Stimulated activated CD8-positive, alpha-beta memory T cell treated with anti-CD3 and anti-CD28 coated beads, Interleukin-12 subunit alpha, Interleukin-12 subunit beta, amount 100 ng/mL, for 24 hours (primary cell): ENCODE measurements at regions not wholly inside any gene's neighbourhood (a gene's known extent, or its start where the extent isn't known, plus 50 kb on each side); places are given as distances from the start of the nearest gene placed in this dataset.
A peak's percentile ranks its signal among the peaks of the same experiment; 100 is the strongest.
"Not testable (repeated sequence)": the region's sequence is repeated elsewhere in the genome, so short reads cannot be mapped to it uniquely, and the experiment has no call there.

Source experiments
- DNase-seq: peaks from one replicate; pipeline ENCODE4 v3.0.0-alpha.2; 2020; ENCODE audit errors: extremely low read depth

DNA sequence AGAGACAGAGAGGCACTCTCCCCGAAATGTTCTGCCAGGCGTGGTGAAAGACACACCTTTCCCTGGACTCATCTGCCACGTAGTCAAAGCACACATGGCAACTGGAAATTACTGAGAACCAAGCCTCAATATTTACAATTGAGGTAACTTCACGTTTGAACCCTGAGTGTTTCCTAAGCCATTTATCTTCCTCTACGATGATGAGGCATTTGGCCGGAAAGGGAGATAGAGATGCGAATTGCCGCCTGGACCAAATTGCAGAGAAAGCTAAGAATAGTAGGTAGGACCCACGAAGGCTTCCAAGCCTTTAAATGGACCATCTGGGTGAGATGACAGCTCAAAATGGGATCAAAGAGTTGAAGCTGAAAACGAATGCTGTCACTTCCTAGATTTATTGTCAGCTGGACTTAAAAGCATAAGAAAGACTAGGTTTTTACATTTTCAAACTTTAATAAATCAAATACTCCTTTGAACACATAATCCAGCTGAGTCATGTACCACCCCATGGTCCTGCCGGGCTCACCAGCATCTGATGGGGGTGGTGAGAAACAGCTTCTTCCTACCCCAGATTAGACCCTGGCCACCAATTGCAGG lies 135.6 kb upstream of the LYZL2 start:
- no peak for DNase-seq

GRCh38 chr10:30763918-30764317 lies 134.4 kb upstream of the LYZL2 start:
- DNase-seq: no peak

DNA sequence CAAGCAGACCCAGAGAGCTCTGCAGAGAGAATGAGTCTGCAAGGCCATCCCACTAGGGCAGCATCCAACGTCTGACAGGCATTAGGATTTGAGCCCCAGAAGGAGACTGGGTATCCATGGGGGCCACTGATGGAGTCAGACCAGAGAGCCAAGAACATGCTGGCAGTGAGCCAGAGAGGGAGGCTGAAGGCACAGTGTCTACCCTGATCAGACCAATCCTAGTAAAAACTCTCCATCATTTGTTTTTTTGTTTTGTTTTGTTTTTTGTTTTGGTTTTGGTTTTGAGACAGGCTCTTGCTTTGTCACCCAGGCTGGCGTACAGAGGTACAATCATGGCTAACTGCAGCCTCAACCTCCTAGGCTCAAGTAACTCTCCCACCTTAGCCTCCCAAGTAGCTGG lies 133.1 kb upstream of the LYZL2 start:
- DNase-seq: no peak

GRCh38 chr10:30759423-30759822 lies 129.9 kb upstream of the LYZL2 start:
- no peak for DNase-seq

GRCh38 chr10:30758338-30758737 lies 128.8 kb upstream of the LYZL2 start:
- no peak for DNase-seq

- no peak for DNase-seq
Observed at GRCh38 chr10:30756896-30757295, 127.3 kb upstream of the LYZL2 start.

DNA sequence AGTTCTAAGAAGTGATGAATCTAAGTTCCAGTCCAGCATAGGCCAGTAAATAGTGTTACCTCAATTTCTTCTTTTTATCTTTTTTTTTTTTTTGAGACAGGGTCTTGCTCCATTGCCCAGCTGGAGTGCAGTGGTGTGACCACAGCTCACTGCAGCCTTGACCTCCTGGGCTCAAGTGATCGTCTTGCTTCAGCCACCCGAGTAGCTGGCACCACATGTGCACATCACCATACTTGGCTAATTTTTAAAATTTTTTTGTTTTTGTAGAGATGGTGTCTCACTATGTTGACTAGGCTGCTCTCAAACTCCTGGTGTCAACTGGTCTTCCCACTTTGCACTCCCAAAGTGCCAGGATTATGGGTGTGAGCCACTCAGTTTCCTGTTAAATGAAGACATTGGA lies 126.6 kb upstream of the LYZL2 start:
- DNase-seq: no peak

- no peak for DNase-seq
Observed at GRCh38 chr10:30755441-30755953, 125.9 kb upstream of the LYZL2 start.

DNA sequence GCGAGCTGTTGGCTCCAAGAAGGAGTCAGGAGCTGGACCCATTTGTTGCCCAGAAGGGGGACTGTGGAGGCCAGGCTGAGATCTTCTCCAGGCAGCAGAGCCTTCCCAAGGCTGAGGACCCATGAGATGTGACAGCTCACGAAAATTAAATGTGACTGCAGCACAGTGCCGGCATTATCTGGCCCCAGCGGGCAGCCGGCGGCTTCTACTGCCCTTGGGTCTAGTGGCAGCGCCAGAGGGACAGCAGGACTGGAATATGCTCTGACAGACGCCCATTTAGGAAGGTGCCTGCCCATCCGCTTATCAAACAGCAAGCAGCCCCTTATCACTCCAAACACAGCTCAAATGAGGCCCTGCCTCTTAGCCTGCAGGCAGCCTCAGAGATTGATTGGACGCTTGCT lies 122.9 kb upstream of the LYZL2 start:
- DNase-seq: no peak

DNA sequence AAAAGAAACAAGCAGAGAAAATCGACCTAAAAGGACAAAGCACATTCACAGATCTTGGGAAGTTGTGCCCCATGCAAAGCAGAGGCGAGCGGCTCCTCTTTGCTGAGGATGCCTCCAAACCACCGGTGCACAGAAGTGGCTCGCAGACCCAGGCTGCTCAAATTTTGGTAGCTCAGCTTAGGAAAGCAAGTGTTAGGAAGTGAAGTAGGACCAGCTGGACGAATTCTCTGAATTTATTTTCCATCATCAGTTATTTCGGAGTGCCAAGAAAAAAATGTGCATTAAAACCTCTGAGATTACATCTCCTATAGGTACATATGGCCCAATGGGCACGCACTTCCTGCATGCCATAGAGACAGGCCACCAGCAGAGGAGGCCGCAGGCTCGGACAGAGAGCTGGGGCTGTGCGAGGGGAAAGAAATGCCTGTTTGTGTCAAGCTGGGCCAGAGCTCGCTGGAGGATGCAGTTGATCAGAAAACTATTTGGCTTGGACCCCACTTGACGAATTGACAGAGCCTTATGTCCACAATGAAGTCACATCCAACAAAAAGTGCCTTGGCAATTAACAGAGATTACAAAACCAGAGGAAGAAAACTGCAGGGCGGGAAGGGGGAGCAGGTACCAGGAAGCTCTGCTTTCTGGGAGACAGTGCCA lies 122.3 kb upstream of the LYZL2 start:
- peak; percentile 16 for DNase-seq

- DNase-seq: no peak
Observed at GRCh38 chr10:30750971-30751677, 121.6 kb upstream of the LYZL2 start.

DNA sequence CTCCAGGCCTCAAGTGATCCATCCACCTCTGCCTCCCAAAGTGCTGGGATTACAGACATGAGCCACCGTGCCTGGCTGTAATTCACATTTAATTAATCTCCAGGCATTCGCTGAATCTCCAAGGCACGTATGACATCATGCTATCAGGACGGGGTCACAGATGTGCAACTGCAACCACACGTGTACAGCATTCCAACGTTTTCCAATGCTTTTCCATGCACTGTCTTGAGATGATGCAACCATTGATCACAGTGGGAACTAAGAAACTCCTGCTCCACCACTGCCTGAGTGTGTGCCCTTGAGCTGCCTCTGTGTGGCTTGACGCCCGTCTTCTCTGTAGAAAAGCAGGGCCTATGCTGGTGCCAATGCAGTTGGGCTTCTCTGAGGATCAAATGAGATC lies 119.8 kb upstream of the LYZL2 start:
- no peak for DNase-seq

DNA sequence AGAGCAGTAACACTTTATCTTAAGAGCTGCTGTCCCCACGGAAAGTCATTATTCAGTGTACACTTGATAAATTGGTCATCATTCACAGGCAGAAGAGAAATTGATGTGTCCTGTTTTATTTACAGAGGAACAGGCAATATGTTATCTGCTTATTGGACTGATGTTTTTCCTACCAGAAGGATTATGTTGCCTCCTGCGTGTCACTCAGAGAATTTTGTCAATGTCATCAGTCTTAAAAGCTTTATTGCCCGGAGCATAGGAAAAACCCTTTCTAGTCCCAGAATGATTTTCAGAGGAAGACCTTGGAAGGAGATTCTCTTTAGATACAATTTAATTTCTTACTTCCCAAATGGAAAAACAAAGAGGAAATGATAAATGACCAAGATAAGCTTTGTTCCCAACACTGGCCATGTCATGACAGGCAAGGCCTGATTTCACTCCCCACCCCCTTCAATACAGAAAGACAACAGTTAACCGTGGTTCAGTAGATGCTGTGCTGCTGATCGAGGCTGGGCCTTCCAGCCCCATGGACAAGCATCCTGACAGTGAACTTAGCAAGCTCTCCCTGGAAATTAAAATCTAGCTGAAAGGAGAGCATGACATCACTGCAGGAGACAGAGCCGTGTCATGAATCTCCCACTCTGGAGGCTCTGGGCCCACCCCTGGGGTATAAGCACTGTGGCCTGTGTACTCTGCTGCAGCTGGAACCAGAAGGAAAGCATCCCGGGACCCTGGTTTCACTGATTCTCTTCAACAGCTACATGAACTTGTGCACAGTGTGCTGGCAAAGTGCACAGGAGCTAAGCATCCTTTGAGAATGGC lies 118.8 kb upstream of the LYZL2 start:
- no peak for DNase-seq

- no peak for DNase-seq
Observed at GRCh38 chr10:30747633-30748032, 118.1 kb upstream of the LYZL2 start.

- no peak for DNase-seq
Observed at GRCh38 chr10:30745953-30746352, 116.4 kb upstream of the LYZL2 start.

DNA sequence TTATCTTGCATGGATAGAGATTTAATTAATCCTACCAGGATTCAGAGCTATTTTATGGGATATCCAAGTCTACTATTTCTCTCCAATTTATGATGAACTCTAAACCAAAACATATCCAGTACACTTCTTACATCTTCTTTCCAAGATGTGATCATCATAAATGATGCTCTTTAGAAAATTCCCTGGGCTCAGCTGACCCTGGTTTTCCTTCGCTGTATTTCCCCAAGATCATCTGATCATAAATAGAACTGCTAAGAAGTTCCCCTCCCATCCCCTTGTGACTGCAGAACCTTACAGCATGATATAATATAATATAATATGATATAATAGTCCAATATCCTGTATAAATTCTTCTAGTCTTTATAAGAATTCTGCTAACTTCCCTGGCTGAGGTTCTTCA lies 114.6 kb upstream of the LYZL2 start:
- no peak for DNase-seq

GRCh38 chr10:30743586-30743985 lies 114.0 kb upstream of the LYZL2 start:
- DNase-seq: no peak

DNA sequence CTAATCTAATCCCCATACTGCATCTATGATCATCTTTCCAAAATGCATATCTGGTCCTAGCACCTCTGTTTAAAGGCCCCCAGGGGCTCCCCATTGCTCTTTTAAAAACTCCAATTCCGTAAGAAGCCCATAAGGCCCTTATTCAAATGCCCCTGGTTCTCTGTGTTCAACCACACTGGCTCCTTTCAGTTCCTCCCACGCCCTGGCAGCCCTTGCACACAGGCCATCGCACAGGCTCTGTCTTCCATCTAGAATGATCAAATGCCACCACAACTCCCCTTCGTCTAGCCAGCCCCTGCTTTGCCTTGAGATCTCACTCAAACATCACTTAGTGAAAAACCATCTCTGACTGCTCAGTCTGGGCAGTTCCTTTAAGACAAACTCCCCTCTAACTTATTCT lies 112.9 kb upstream of the LYZL2 start:
- no peak for DNase-seq

DNA sequence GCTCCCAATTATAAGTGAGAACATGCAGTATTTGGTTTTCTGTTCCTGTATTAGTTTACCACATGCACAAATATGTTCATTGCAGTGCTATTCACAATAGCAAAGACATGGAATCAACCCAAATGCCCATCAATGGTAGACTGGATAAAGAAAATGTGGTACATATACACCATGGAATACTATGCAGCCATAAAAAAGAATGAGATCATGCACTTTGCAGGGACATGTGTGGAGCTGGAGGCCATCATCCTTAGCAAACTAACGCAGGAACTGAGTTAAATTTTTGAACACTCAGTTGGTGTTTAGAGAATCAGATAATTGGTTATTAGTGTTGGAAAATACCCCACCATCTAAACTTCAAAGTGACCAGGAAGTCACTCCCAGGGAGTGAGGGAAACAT lies 111.2 kb upstream of the LYZL2 start:
- DNase-seq: not testable (repeated sequence)

GRCh38 chr10:30738416-30738815 lies 108.9 kb upstream of the LYZL2 start:
- DNase-seq: no peak

- DNase-seq: no peak
Observed at GRCh38 chr10:30737931-30738391, 108.4 kb upstream of the LYZL2 start.

GRCh38 chr10:30736685-30737232 lies 107.2 kb upstream of the LYZL2 start:
- no peak for DNase-seq
